GM12878 (cell line): ENCODE measurements at regions not wholly inside any gene's neighbourhood (a gene's known extent, or its start where the extent isn't known, plus 50 kb on each side); places are given as distances from the start of the nearest gene placed in this dataset.

Source experiments
- ATAC-seq: fragments of 200-7000 bp; cut with Tn5 transposase; 3 replicates; pipeline ENCODE4 v1.9.1; 2020; ENCODE audit warnings: mild to moderate bottlenecking, moderate library complexity
- BruUV-seq: library from RNA; stranded (reverse); fragments of 400-500 nt; replicated peaks from 2 replicates; lab custom pipeline; 2021; lab: Mats Ljungman, UMichigan
- CTCF ChIA-PET: fragments of 300-600 bp; sonication (Branson Sonifier 250); formaldehyde crosslinking; extraction: SDS; loops from one replicate; lab custom pipeline; 2021; ENCODE audit warnings: inconsistent platforms; lab: Yijun Ruan, JAX
- POLR2A ChIA-PET: fragments of 350-600 bp; formaldehyde crosslinking; extraction: SDS; loops from one replicate; lab custom pipeline; 2021; ENCODE audit warnings: inconsistent platforms; lab: Charles Lee
- RAD21 ChIA-PET: fragments of 300-600 bp; sonication (Branson Sonifier 250); formaldehyde crosslinking; loops from one replicate; lab custom pipeline; 2023; ENCODE audit warnings: antibody characterized with exemption; ENCODE audit not compliant: unreplicated experiment; lab: Charles Lee
- SMC1A ChIA-PET: fragments of 300-600 bp; sonication (Branson Sonifier 250); formaldehyde crosslinking; loops from one replicate; lab custom pipeline; 2023; ENCODE audit not compliant: unreplicated experiment, uncharacterized antibody; lab: Charles Lee
- DNase-seq: peaks from one replicate; pipeline ENCODE4 v3.0.0-alpha.2; 2011; ENCODE audit warnings: low read depth, low spot score
- FAIRE-seq: peaks from 3 replicates; lab custom pipeline; 2011; peaks lifted over from hg19 to GRCh38; lab: Jason Lieb, UNC
- H2AFZ ChIP-seq: 2 replicates; pipeline ENCODE4 v1.6.0; 2011; ENCODE audit warnings: low read depth, low read length, control low read depth; ENCODE audit not compliant: control insufficient read depth
- H3K27ac ChIP-seq: 2 replicates; pipeline ENCODE4 v1.5.1; 2011; ENCODE audit warnings: control low read depth; ENCODE audit not compliant: control insufficient read depth, insufficient read depth
- H3K27me3 ChIP-seq, 2 experiments: replicated peaks in 1 of 2; 2 replicates each; pipeline versions ENCODE4 v1.6.0 to v1.6.1; 2011; ENCODE audit warnings: low read length in 1 of 2; ENCODE audit not compliant: control insufficient read depth in 2 of 2, insufficient read depth in 2 of 2
- H3K36me3 ChIP-seq, 2 experiments: 2 replicates each; pipeline ENCODE4 v1.5.1; 2011; ENCODE audit warnings: low read length in 1 of 2; ENCODE audit not compliant: control insufficient read depth in 2 of 2, insufficient read depth in 2 of 2
- H3K4me1 ChIP-seq: 2 replicates; pipeline ENCODE4 v1.6.1; 2011; ENCODE audit warnings: mild to moderate bottlenecking, low read length, moderate library complexity, mixed read lengths; ENCODE audit not compliant: control insufficient read depth, insufficient read depth
- H3K4me2 ChIP-seq: 2 replicates; pipeline ENCODE4 v1.6.0; 2011; ENCODE audit warnings: control low read depth; ENCODE audit not compliant: control insufficient read depth, insufficient read depth
- H3K4me3 ChIP-seq: fragments of 200-600 bp; sonication (generic); 2 replicates; pipeline ENCODE4 v1.5.1; 2016
- H3K79me2 ChIP-seq: 2 replicates; pipeline ENCODE4 v1.6.0; 2011; ENCODE audit warnings: low read length; ENCODE audit not compliant: control insufficient read depth, insufficient read depth
- H3K9ac ChIP-seq: 2 replicates; pipeline ENCODE4 v1.8.0; 2011; ENCODE audit warnings: low read length, control low read depth, mixed read lengths; ENCODE audit not compliant: control insufficient read depth, insufficient read depth
- H3K9me3 ChIP-seq: replicated peaks from 3 replicates; pipeline ENCODE4 v1.5.1; 2011; ENCODE audit warnings: mild to moderate bottlenecking, low read length; ENCODE audit not compliant: control insufficient read depth, insufficient read depth
- H4K20me1 ChIP-seq: 2 replicates; pipeline ENCODE4 v1.6.0; 2011; ENCODE audit not compliant: control insufficient read depth, insufficient read depth
- BACH1 ChIP-seq: fragments of 450-650 bp; IDR thresholded peaks from 2 replicates; pipeline ENCODE4 v1.6.1; 2017; ENCODE audit warnings: mild to moderate bottlenecking, borderline replicate concordance
- BHLHE40 ChIP-seq, 2 experiments: fragments of 450-650 bp in 1 of 2; IDR thresholded peaks; 2 replicates each; pipeline ENCODE4 v1.6.1; 2011 to 2017; ENCODE audit warnings: low read depth in 2 of 2, borderline replicate concordance in 1 of 2, improper control_type of control experiment in 1 of 2, low read length in 1 of 2, mild to moderate bottlenecking in 1 of 2
- CHD4 ChIP-seq: fragments of 200-600 bp; sonication (generic); IDR thresholded peaks from 2 replicates; pipeline ENCODE4 v1.6.1; 2016; ENCODE audit warnings: mild to moderate bottlenecking
- ETV6 ChIP-seq, 2 experiments: fragments of 450-650 bp in 1 of 2; IDR thresholded peaks in 1 of 2; conservative IDR thresholded peaks in 1 of 2; 2 replicates each; pipeline ENCODE4 v1.6.1; 2014; ENCODE audit warnings: antibody characterized with exemption in 1 of 2, borderline replicate concordance in 1 of 2, low read depth in 1 of 2, mild to moderate bottlenecking in 1 of 2, moderate library complexity in 1 of 2
- JUND ChIP-seq: IDR thresholded peaks from 2 replicates; pipeline ENCODE4 v1.6.1; 2012; ENCODE audit warnings: low read depth, mild to moderate bottlenecking, low read length, improper control_type of control experiment, moderate library complexity
- LARP7 ChIP-seq: fragments of 450-650 bp; IDR thresholded peaks from 2 replicates; pipeline ENCODE4 v1.6.1; 2017; ENCODE audit warnings: mild to moderate bottlenecking
- MLLT1 ChIP-seq: fragments of 450-650 bp; IDR thresholded peaks from 2 replicates; pipeline ENCODE4 v1.6.1; 2016; ENCODE audit warnings: mild to moderate bottlenecking
- NFIC ChIP-seq: IDR thresholded peaks from 2 replicates; pipeline ENCODE4 v1.6.1; 2012; ENCODE audit warnings: low read depth, mild to moderate bottlenecking, inconsistent platforms, low read length, moderate library complexity
- NR2F1 ChIP-seq: fragments of 450-650 bp; conservative IDR thresholded peaks from 2 replicates; pipeline ENCODE4 v1.6.1; 2017; ENCODE audit warnings: mild to moderate bottlenecking
- PAX5 ChIP-seq: IDR thresholded peaks from 2 replicates; pipeline ENCODE4 v1.6.1; 2011; ENCODE audit warnings: low read depth, low read length, borderline replicate concordance
- POLR2AphosphoS2 ChIP-seq: IDR thresholded peaks from 2 replicates; pipeline ENCODE4 v1.6.1; 2011; ENCODE audit warnings: low read depth, mild to moderate bottlenecking, low read length, improper control_type of control experiment, moderate library complexity
- PRDM15 ChIP-seq: fragments of 450-650 bp; formaldehyde crosslinking; IDR thresholded peaks from 2 replicates; pipeline ENCODE4 v1.4.0; 2020; ENCODE audit warnings: mild to moderate bottlenecking, moderate library complexity
- RAD21 ChIP-seq: IDR thresholded peaks from 2 replicates; pipeline ENCODE4 v1.6.1; 2011; ENCODE audit warnings: mild to moderate bottlenecking, low read depth, low read length, moderate library complexity; ENCODE audit not compliant: insufficient read depth
- RBBP5 ChIP-seq: fragments of 200-600 bp; sonication (generic); conservative IDR thresholded peaks from 2 replicates; pipeline ENCODE4 v1.6.1; 2016
- TARDBP ChIP-seq: IDR thresholded peaks from 2 replicates; pipeline ENCODE4 v1.6.1; 2016; ENCODE audit warnings: borderline replicate concordance
- USF1 ChIP-seq: IDR thresholded peaks from 2 replicates; pipeline ENCODE4 v1.6.1; 2011; ENCODE audit warnings: borderline replicate concordance, low read depth, mild to moderate bottlenecking, moderate library complexity, mixed read lengths, low read length; ENCODE audit not compliant: insufficient read depth; ENCODE audit errors: extremely low read length
- ZNF217 ChIP-seq: fragments of 450-650 bp; IDR thresholded peaks from 2 replicates; pipeline ENCODE4 v1.6.1; 2017; ENCODE audit warnings: antibody characterized with exemption, mild to moderate bottlenecking
- WGBS: methylation state at CpG from one replicate; pipeline ENCODE4 v1.1.6; 2016; ENCODE audit warnings: low lambda C conversion rate; ENCODE audit not compliant: insufficient replicate concordance, insufficient coverage; ENCODE audit errors: missing lambda C conversion rate; 5-methylcytosine and 5-hydroxymethylcytosine counted together
- in situ Hi-C: fragments of 300-500 bp; cut with MboI; formaldehyde crosslinking; loops from 9 replicates; pipeline ENCODE4 v1.14.3; 2018; ENCODE audit warnings: mixed read lengths
- intact Hi-C: fragments of 100-400 bp; cut with micrococcal nuclease; formaldehyde crosslinking; loops from one replicate; pipeline ENCODE4 v1.14.2; 2022; ENCODE audit not compliant: unreplicated experiment

GRCh38 chr4:56235725-56236124 lies 151.6 kb downstream of the AASDH start:
- RAD21 ChIA-PET = no interaction called here
- BruUV-seq = no TSS peak
- Histone ChIP-seq H3K27me3 (no peaks in the 10 kb centered on the region; a peak in 1 of 4 replicates), H3K4me3 (no peak overlapping the region), H3K9me3 (no peaks in the 10 kb centered on the region), H3K79me2 (no peaks in the 10 kb centered on the region), H3K4me1 (no peaks in the 10 kb centered on the region), H3K9ac (no peak overlapping the region), H2AFZ (no peak overlapping the region), H3K27ac (no peak overlapping the region), H4K20me1 (no peaks in the 10 kb centered on the region), H3K4me2 (no peak overlapping the region), H3K36me3 (no peaks in the 10 kb centered on the region)
- DNase-seq (no peak), ATAC-seq (no peak), FAIRE-seq (no peak)
- SMC1A ChIA-PET = interaction anchor here (0.5 kb wide), 1 partner anchor 98 kb away, joined by 3 read pairs; no protein-coding TSS in a partner anchor
- CTCF ChIA-PET = interaction anchor here (1.1 kb wide), 1 partner anchor 288 kb away, joined by 4 read pairs; the partner anchor contains the start of gene CEP135
- intact Hi-C loops (no loop called here), in situ Hi-C loops (no loop called here)
- 79% methylated on average over 4 of the region's 4 CpGs for WGBS
- POLR2A ChIA-PET = no interaction called here
- no peak for TF ChIP-seq PAX5
- TF ChIP-seq BACH1 = no peak
- no peak for TF ChIP-seq MLLT1
- no peak for TF ChIP-seq NFIC
- no peak for TF ChIP-seq CHD4
- TF ChIP-seq LARP7 = no peak
- no peak for TF ChIP-seq POLR2AphosphoS2
- no peak for TF ChIP-seq BHLHE40 (IDR thresholded peaks at IDR 0.05; ENCODE audit: borderline replicate concordance in 1 of 2, low read depth in 2 of 2, low read length in 1 of 2)
- no peak for TF ChIP-seq ZNF217
- no peak for TF ChIP-seq JUND
- TF ChIP-seq RAD21 = no peak
- no peak for TF ChIP-seq ETV6 (conservative IDR thresholded peaks at IDR 0.05 in 1 of 2, IDR thresholded peaks at IDR 0.05 in 1 of 2; ENCODE audit: borderline replicate concordance in 1 of 2, low read depth in 1 of 2)
- TF ChIP-seq USF1 = no peak
- TF ChIP-seq TARDBP = no peak
- TF ChIP-seq PRDM15 (CRISPR knock-in tag) = no peak
- TF ChIP-seq NR2F1 = no peak
- TF ChIP-seq RBBP5 = no peak
